DMS79 (cell line): ENCODE measurements at regions not wholly inside any gene's neighbourhood (a gene's known extent, or its start where the extent isn't known, plus 50 kb on each side); places are given as distances from the start of the nearest gene placed in this dataset.

Experiments used
- DNase-seq: peaks from one replicate; lab custom pipeline; 2025; lab: John Stamatoyannopoulos, UW

DNA sequence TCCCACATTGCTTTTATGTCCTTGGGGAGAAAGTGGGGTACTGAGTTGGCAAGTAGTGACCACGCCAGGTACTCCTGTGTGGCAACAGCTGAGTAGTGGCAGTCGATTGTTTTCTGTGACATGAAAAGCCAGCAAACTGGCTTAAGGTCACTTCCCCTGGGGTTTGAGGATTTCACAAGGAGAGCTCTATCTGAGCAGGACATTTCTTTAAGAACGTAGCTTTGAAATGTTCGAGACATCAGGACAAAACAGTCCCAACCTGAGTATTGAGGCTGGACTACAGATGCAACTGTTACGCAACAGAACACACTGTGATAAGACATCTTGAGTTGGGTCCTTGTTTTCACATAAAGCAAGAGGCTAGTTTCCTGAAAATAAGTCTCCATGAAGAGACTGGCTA is 146.7 kb upstream of the KLF14 start:
- DNase-seq, result no peak

DNA sequence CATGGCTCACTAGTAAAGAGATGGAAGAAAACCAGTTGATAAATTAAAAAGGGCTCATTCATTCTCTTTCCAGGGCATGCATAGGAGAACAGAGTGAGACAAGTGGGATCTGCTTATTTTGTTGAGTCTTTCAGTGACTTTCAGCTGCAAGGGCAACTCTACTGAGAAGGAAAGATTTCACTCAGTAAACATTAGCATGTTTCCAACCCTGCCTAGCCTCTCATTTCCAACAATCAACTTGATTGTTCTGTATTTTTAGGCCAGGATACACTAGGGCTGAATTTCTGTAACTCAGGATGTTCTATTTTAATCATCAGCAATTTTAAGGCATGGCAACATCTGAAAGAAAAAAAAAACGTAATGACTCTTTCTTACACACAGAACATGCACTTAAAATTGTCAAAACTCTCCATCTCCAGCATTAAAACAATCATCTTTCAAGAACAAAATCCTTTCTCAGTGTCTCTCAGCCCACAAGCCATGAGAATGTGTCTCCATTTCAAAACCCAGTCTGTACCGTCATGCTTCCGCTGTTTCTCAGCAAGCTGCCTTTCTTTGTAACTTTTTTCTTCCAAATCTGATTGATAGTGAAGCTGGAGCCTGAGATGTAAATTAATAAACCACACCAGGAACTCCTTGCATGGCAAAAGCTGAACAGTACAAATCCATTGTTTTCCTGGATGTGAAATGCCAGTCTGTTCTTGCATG is 147.2 kb upstream of the KLF14 start:
- no peak for DNase-seq

DNA sequence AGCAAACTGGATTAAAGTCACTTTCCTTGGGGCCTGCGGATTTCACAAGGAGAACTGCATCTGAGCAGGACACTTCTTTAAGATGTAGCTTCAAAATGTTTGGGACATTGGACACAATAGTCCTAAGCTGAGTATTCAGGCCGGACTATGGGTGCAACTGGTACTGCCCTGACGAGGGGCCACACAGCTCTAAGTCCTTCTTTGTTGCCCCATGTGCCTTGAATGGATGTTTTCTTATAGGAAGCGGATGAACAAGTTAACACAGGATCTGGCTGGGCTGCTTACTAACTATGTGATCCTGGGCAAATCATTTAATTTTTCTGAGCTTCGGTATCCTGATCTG is 147.8 kb upstream of the KLF14 start:
- DNase-seq, result no peak

DNA sequence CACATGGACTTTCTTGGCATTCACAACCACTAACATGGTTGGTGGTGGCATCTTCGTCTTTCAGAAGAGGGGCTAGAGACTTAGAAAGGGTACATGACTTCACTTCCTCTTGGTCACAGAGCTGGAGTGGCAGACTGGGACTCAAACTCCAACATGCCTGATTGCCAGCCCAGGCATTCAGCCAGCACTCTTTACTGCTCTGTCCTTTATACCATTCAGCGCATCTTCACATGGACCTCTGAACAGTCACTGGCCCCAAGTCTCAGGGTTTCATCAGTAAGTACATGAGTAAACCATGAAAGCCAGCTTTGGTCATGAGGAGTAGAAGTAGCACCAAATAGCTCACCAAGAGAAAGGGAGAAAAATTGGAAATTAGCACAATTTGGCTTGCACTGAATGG is 148.4 kb upstream of the KLF14 start:
- no peak for DNase-seq

DNA sequence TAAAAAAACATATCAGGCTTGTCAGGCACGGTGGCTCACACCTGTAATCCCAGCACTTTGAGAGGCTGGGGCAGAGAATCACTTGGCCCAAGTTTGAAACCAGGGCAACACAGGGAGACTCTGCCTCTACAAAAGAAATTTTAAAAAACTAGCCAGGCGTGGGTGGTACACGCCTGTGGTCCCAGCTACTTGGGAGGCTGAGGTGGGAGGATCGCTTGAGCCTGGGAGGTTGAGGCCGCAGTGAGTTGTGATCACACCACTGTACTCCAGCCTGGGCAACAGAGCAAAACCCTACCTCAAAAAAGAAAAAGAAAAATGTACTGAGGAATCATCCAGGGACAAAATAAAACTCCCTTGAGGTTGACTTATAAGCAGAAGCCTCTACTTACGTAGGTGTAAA is 149.9 kb upstream of the KLF14 start:
- no peak for DNase-seq

DNA sequence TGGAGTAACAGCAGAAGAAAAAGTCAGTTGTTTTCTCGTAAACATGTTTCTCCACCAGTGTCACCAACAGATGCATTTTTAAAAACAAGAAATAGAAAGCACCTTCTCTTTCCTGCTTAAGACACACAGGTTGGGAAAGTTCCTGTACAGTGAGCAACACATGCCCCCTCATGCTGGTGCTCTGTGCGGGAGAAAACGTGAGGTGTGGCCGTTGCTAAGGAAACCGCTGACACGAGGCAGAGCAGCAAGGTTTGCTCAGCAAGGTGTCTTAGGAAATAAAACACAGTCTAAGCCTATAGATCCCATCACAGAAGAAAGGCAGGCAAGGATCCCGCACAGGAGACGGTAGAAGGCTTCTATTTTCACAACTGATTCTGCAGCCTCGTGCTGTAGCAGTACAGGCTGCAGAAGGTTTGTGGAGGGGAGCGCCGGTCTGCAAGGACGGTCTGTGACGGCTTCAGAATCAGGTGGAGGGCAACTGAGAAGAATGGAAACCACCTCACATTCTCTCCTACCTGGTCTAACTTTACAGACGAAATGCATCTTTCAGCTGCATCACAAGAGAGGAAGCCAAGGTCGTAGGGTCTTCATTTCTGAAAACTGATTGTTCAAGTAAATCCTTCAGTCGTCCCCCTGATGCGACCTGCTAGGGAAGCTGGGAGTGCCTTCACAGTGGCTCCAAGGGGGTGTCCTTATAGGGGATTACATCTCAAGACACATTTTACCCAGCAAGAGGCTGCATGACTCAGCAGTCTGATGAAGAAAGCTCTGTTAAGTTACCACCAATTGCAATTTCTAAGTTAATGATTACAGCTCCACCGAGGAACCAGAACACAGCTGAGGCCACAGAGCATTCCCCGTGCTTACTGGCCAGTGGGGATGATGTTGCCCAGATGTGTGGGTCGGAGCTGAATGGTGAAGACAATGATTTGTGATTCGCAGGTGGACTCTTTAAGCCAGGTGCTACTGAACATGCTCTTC is 150.7 kb upstream of the KLF14 start:
- peak; percentile 9 for DNase-seq

DNA sequence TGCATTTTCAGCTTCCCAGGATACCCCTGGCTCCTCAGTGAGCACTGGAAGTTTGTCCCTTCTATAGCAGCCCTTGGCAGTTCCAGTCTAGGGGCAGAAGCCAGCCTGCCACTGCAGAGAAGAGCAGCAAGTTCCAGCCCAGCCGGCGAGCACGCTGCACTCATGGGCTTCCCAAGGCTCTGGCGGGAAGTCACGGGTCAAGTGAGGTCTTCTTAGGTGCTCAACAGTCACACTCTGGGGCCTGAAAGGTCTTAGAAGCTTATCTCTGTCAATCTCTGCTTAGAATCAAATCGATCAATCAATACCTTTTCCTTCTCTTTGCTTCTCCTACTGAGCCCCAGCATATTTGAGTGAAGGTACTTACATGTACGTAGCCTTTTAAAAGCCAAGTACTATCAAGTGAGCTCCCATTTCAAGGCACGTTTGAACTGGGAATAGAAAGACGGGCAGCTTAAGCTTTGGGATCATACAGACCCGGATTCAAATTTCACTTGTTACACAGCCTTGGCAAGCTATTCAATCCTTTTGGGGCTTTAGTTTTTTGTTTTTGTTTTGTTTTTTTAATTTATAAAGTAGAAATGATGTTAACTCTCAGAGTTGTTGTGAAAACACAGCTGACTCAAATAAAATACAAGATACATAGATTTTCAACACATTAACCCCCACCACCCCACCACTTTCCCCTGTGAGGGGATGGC is 152.6 kb upstream of the KLF14 start:
- DNase-seq, result no peak

DNA sequence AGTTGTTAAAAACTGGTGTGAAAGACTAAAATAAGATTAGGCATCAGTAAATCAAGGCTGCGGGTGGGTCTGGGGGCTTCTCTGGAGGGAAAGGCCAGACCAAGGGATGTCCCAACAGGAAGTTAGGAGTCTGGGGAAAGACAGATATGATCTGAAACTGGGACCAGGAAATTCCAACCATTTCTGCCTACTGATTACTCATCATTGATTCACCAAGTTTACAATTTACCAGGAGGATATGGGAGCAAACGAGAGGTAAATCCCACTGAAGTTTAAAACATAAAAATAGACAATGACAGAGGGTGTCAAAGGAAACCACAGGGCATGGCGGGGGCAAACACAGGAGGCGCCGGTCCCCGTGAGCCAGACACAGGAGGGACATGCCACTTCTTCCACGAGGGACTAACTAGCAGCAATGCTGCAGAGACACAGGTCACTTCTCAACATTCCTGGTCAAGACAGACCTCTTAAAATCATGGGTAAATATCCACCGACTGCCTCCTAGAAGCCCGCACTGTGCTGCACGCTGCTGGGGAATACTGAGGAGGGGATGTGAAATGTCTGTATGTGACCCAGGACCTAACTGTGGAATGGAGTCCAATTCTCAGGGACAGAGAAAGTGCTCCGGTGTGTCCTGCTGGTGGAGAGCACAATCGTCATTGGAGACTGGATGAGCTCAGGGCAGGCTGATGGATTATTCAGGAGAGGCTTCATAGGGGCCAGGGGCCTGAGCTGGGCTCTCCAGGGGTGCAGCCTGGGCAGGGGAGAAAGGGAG is 153.4 kb upstream of the KLF14 start:
- DNase-seq, result no peak

DNA sequence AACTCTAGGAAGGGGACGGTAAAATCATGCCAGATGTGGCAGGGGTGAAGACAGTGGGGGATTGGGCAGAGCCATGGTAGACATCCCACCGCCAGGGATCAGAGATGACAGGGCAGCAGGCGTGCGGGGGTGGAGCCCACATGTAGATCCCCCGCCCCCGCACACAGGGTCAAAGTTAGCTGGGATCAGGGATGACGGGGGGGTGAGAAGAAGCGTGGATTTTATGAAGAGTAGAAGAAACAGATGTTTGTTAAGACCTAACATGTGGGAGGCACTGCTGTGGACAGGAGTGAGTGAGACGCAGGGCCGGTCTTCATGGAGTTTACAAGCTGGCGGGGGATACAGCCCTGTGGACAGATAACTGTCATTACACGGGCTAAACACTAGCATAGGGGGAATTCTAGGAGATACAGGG is 154.0 kb upstream of the KLF14 start:
- no peak for DNase-seq

DNA sequence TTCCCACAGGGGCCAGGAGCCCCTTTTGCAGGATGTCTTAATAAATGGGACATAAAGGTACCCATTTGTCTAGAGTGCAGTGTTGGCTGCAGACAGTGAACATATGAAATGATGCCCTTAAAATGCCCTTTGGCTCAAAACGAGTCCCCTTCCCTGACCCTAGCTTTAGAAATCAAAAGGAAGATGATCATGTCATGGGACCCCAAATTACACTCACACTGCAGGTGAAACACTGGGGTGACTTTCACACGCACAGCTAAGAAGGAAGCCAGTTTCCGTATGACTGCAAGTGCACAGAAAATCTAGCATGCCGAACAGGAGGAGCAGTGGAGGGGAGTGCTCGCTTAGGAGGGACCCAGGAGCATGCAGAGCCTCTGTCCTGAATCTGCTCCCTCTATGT is 154.5 kb upstream of the KLF14 start:
- no peak for DNase-seq

DNA sequence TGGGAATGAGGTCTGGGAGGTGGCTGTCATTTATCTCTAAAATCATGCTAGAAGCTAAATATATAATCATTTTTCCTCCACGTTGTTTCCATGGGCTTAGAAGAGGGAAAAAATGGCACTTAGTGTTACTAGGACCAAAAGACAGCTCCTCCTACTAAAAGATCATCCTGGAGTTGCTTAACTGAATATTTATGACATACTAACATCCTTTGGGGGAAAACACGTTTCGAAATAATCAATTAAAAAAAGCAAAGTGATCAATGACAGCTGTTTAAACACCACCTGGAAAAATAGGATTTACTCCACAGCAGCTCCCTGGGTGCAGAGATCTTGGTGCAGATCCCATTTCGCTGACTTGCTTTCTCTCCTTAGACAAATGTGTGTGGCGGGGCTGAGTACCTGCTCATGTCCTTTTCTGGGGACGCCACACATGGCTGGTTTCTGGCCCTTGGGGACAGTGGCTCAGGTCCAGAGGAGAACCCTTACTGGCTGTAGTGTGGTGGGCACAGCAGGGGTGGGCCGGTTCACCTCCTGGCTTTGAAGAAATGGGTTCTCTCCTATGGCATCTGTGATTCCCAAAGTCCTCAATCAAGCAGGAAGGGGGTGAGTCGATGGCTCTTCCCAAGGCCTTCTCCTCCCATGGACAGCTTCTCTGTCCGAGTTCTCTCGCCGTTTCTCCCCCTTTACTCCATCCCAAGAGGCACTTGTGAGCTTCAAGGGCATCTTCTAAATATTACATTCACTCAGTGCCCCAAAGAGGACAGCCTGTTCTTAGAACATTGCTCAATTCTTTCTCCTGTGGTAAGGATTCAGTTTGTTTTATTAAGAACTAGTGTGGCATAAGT is 156.4 kb upstream of the KLF14 start:
- DNase-seq, result no peak

DNA sequence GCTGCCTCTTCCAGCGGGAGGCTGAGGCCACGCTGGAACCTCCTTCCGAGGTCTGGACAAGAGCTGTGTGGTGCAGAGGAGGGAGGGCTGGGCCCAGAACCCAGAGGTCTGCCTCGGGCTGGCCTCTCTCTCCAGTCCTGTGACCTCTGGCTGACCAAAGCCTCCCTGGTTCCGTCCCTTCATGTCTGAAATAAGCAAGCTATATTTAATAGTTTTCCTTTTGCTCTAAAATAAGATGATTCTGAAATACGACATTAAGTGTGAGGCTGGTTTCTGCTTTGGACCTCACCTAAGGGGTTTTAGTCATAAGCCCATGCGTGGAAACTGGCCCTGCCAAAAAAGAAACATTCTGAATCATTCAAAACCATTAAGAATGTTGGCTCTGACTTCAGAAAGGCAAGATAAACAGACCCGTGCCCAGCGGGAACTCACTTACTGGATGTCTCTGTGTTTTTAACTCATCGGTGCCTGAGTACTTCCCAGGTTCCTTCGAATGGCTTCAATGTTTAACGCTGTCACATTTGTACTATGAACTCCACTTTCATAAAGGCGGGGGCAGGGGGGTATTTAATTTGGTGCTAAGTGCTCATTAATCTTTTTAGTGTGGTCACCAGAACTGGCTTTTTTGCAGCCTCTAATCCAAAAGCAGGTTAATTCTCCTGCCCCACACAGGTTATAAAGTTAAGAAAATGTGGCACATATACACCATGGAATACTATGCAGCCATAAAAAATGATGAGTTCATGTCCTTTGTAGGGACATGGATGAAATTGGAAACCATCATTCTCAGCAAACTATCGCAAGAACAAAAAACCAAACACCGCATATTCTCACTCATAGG is 157.5 kb upstream of the KLF14 start:
- DNase-seq, result no peak

DNA sequence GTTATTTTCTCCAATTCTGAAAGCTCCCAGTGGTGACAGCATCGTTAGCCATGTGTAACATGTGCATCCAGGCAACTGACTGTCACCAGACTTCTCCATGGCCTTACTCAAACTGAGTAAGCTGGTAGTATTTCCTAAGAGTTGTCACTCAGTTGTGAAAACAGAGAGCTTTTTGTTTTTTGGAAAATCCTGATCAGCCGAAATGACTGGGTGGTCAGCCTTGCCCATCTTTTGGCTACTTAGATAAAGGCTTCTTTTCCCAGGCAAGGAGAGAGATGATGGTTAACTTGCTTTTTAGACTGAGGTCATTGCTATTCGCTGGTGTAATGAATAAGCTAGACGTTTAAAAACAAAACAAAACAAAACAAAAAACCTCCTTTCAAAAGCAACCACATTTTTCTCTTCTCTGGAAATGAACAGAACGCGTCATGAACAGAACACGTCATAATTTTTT is 159.5 kb upstream of the KLF14 start:
- DNase-seq, result no peak

DNA sequence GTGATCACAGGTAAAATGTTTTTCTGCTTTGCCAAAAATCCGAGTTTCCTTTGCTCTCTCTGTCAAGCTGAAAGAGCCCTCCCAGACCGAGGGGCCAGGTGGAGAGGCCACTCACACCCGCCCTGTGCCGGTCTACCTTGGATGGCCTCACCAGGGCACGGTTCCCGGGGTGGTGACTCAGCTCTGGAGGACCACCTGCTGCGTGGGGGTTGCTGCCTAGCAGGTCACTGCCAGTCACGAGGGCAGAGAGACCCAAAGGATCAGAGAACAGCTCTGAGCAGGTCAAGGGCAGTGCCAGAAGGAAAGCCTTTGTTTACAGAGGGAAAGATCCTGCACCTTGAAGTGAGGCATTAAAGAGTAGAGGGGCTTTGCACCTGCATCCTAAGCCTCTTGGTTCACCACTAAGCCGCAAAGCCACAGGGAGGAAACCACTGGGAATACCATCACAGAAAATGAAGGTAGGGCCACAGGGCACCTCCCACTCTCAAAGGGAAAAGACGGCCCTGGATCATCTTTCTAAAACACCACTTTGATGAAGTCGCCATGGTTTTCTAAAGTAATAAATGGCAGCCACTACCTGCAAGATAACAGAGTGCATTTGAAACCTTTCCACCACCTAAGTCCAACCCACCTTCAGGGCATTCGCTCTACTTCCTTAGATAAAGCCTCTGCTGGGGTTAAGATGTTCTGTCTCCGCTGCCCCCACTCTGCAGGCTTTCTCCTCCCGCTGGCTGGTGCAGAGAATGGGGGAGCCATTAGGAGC is 160.3 kb upstream of the KLF14 start:
- peak; percentile 75 for DNase-seq

DNA sequence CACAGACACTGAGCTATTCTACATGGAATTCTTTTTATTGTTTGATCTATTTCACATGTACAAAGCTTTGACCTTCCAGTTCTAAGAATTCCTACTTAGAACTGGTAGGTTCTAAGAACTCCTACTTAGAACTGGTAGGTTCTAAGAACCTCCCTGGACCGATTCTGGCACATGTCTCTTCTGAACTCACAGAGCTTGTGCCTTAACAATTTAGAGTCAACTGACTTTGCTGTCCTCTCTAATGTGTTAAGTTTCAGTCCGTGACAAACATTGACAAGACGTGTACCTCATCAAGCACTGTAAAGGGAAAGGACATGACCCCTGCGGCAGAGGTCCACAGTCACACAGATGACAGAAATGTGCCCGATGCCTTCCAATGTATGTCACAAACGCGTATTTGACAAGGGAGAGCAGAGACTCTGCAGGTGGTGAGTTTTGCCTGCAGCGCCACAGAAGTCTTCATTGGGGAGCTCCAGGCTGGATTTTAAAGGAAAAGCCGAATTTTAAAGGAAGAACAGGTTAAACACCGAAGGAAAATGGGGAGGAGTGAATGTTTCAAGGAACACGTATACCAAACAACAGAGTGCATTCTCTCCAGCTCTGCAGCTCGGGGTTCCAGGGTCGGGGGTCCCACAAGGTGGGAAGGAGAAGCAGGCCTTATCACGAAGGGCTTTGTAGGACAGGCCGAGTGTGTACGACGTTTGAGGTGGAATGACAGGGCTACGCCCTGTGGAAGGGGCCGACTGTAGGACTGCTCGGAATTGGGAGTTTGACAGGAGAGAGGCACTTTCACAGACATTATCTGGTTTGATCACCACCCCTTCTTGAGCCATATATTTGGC is 161.1 kb upstream of the KLF14 start:
- DNase-seq, result no peak

DNA sequence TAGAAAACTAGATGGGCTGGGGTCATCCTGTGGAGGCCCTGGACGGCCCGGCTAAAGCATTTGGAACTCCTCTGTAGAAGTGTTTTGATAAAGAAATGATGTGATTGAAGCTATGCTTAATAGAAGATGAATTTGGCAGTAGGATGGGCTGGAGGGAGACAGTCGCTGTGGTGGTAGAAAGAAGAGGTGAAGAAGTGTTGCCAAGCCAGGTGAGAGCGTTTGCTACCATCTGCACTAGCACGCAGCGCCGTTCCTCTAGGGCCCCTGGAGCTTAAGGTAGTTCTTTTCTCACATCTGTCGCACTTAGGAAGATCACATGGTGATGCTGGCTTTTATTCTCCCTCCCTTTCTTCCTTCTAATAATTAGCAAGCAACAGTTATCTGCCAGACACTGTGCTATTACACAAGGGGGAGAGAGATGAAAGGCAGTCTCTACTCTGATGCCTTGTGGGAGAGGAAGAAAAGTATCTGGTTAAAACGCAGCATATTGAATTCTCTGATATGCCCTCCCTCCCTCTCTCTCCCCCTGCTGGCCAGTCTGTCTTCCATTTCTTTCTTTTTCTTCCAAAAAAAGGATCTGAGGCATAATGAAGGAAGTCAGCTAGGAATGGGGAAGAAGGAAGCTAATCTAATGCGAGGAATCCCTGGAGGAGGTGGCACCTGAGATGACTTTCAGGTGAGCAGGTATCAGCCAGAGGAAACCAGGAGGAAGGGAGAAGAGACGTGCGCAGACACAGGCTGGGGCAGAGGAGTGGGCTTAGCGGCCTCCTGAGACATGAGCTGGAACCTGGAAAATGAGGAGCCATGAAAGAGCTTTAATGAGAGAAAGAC is 162.3 kb upstream of the KLF14 start:
- DNase-seq, result no peak

DNA sequence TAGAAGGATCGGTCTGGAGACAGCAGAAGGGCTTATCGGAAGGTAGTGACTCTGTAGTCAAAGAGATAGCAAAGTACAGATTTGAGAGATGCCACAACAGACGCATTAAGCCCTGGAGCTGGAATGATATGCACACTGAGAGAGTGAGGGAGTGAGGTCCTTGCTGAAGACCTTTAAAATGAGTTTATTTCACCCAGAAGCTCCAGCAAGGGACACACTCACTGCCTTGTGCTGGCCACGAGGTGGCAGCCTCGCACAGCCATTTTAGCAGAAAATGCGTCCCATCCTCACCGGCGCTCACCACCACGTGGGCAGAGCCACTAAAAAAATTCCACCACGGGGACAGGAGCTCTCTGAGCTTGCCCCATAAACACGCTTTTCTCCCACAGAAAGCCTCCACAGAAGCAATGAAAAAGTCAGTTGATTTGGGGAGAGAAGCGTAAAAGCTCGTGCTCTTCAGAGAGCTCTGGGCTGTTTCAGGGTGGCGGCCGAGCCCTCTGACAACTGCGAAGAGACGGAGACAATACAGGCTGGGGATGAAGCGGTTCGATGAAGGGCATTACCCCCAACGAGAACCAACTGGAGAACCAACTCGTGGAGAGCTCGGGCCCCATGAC is 163.0 kb upstream of the KLF14 start:
- no peak for DNase-seq
